ENCODE measurements at regions not wholly inside any gene's neighbourhood (a gene's known extent, or its start where the extent isn't known, plus 50 kb on each side); places are given as distances from the start of the nearest gene placed in this dataset.
"Not testable (repeated sequence)": the region's sequence is repeated elsewhere in the genome, so short reads cannot be mapped to it uniquely, and the experiment has no call there.

DNA sequence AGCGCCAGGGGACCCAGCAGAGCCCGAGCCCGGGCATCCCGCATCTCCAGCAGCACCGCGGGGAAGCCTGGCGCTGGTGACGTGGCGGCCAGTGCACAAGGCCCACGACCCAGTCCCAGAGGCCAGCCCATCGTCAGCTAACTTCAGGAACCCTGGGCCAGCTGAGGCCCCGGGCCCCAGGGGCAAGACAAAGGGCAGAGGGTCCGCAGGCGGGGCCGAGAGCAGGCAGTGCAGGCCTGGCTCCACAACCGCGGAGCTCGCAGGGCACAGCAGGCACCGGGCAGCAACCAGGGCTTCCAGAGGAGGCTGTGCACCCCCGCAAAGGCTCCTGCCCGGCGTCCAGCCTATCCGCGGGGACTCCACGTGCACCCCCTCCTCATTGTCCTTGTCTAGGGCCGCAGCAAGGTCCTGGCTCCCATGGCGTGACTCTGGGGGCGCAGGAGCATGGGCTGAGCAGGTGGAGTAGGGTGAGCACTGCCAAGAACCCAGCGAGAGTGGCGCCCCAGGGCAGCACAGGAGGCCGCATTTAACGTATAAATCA lies 352.5 kb downstream of the KCNJ18 start:
- DNase-seq = not testable (repeated sequence)

DNA sequence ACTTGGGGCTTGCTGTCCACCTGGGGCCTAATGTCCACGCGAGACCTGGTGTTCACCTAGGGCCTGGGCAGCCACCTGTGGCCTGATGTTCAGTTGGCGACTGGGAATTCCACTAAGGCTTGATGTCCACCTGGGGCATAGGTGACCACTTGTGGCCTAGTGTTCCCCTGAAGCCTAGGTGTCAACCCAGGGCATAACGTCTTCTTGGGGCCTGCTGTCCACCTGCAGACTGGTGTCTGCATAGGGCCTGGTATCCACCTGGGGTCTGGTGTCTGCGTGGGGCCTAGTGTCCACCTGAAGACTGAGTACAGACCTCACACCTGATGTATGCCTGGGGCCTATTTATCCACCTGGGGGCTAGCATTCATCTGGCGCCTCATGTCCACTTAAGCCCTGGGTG lies 355.2 kb downstream of the KCNJ18 start:
- not testable (repeated sequence) for DNase-seq

DNA sequence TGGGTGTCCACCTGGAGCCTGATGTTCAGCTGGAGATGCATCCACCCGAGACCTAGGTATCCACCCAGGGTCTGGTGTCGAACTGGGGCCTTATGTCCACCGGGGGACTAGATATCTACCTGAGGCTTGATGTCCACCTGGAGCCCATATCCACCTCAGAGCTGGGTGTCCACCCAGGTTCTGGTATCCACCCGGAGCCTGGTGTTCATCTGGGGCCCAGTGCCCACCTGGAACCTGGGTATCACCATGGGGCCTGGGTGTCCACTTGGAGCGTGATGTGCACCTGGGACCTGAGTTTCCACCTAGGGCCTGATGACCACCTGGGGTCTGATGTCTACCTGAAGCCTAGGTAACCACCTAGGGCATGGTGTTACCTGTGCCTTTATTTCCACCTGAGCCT lies 355.9 kb downstream of the KCNJ18 start:
- not testable (repeated sequence) for DNase-seq

DNA sequence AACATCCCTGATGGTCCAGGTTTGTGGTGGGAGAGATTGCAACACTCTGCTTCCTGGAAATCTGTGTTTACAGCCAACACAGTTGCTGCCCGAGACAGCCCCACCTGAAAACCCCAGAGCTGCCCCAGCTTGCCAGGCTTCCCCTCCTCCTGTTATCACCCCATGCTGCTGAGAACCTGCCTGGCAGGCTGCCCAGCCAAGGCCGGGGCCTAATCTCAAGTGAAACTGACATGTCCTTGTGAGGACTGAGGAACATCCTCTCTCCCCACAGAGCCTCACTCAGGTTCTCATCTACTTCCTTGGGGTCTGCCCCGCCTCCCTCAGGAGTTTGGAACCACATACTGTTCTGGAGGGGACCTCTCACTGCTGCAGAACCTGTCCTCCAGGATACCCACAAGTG lies 358.4 kb downstream of the KCNJ18 start:
- not testable (repeated sequence) for DNase-seq

DNA sequence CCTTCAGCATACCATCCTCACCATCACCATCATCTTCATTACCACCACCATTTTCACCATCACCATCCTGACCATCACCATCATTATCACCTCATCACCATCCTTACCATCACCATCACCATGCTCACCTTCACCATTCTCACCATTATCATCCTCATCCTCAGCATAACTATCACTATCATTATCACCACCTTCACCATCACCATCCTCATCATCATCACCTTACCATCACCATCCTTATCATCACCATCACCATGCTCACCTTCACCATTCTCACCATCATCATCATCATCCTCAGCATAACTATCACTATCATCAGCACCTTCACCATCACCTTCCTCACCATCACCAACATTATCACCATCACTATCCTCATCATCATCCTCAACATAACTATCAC lies 360.4 kb downstream of the KCNJ18 start:
- DNase-seq = not testable (repeated sequence)

DNA sequence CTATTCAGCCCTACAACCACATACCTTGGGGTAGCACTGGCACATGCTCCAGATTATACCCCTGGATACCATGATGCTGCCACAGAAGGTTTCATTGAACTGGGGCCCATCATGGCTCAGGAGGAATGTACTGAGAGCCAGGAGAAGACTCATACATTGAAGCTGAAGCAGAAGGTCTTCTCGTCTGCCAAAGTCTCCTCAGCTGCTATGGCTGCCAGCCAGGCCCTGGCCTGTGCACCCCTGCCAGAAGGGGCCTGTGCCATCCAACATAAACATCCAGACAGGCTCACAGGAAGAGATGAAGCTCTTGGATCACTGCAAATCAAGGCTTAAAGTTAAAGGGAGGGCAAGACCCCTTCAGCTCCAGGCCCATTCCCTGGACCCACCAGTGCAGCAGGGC lies 364.2 kb downstream of the KCNJ18 start:
- DNase-seq = not testable (repeated sequence)

DNA sequence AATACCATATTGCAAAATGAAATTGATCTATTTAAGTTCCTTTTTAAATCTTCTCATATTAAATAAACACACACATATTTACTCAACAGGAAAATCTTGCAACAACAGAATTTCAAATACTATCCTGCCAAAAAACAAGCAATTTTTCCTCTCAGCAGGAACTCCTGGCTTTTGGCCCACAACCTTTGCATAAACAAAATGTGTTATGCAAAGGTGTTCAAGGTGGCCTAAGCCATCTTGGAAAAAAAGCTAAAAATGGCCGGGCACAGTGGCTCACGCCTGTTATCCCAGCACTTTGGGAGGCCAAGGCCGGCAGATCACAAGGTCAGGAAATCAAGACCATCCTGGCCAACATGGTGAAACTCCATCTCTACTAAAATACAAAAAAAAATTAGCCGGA lies 383.6 kb downstream of the KCNJ18 start:
- not testable (repeated sequence) for DNase-seq

DNA sequence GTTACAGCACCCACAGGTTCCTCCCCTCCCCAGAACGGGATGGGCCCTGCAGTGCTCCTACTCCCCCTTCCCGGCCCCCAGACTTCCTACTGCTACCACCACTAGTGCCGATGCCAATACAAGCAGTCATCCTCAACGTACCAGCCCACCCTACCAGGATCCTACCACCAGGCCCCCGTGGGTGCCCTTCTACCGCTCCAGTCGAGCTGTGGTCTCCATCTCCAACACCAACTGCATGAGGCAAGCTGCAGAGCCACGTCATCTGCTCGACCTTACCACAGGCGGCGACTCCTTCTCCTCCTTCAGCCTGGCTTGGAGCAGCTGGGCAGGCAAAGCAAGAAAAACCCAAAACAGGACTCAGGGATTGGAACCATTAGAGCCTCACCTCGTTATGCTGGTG lies 396.3 kb downstream of the KCNJ18 start:
- not testable (repeated sequence) for DNase-seq

DNA sequence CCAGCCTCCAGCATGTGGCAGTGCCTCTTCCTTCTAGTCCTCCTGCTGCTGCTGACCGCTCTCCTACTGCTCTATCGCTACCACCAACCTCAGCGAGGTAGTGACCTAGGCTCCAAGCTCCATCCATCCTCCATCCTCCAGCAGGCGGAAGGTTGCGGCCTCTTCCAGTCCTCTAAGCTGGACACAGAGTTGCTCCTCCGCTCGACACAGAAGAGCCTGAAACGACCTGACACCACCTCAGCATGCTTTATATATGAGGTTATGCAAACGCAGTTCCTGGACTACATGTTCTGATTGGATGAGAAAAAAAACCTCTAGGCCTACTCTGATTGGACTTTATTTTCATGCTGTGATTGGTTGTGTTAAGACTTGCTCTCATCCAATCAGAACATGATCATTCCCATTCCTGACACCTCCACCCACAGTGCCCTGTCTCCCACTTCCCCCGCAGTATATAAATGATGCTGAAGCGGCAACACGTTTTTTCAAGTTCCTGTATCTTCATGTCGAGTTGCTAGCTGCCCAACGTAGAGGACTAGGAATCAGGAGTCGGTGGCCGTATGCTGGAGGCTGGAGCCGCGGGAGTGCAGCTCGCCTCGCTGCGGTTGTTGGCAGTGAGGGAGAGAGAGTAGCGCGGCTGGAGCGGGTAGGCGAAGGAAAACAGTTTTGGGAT lies 398.1 kb downstream of the KCNJ18 start:
- no peak for DNase-seq

DNA sequence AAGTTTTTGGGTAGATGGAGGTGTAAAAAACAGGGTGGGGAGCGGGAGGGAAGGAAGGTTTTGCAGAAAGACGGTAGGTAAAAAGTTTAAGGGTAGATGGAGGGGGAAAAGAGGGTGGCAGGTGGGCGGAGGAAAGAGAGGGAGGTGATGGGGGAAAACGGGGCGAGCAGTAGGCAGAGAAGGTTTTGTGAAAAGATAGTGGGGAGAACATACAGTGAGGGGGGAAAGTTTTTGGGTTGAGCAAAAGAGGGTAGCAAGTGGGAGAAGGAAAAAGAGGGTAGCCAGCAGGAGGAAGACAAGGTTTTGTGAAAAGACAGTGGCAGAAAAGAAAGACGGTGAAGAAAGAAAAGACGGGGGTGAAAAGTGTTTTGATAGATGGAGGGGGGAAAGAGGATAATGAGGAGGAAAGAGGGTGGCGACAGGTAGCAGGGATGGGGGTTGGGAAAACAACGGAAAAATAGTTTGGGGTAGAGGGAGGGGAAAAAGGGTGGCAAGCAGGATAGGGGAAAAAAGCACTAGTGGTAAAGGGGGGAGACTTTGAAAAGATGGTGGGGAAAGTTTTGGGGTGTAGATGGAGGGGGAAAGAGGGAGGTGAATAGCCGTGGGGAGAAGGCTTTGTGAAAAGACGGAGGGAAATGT lies 398.8 kb downstream of the KCNJ18 start:
- DNase-seq = not testable (repeated sequence)

DNA sequence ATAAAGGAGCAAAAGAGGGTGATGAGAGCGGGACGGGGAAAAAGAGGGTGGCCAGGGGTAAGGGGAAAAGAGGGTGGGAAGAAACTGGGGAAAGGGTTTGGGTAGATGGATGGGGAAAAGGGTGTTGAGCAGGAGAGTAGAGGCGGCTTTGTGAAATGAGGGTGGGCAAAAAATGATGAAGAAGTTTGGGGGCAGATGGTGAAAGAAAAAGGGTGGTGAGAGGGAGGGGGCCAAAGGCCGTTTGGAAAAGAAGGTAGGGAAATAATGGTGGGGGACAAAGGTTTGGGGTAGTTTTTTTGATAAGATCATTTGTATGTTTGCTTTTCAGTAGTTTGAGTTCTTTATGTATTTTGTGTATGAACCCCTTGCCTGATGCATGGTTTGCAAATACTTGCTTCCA lies 399.5 kb downstream of the KCNJ18 start:
- not testable (repeated sequence) for DNase-seq

DNA sequence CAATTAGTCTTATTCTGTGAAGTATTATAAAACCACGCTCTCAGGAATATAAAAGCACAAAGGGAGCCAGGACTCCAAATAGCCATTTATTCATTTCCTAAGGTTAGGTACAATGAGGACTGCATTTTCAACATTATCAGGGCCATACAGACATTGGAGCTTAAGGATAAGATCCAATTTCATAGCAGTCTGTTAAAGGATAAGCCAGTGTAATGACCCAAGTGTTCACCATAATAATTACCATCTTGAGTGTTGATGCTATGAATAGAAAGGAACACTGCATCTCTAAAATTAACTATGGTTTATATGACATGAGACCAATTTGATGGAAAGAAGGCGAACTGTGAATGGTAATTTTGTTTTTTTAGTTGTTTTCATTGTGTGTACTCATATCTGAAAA lies 403.1 kb downstream of the KCNJ18 start:
- DNase-seq = not testable (repeated sequence)

DNA sequence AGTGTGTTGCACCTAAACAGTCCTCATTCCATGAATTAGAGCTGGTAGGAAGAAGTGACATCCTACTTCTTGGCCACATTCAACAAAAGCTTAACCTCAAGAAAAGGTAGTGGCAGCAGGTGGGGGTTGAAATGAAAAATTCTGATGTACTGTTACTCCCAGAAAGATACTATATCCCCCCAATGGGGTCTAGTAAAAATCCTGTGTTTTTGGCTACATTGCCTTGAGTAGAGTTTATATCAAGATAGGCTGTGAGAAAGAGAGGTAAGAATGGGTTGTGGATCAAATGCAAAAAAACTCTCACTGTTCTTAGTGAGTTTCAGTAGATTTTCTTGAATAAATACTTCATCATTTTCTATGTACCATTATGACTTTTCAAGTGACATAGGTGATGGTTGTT lies 407.3 kb downstream of the KCNJ18 start:
- not testable (repeated sequence) for DNase-seq

DNA sequence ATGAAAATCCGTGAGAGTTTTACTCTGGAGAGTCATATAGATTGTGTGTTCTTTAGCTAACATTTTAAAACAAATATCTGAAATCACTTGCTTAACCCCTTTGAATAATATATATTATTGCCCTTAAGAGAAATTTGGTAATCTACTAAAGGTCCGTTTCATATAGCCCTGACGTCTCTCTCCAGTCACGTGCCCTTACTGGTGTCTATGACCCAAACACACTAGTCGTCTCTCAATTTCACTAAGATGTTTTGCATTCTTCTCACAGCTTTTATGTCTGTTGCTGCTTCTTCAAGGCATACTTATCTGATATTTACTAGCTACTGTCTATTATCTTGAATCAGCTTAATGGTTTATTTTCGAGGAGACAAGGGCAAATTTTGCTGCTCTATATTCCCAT lies 409.9 kb downstream of the KCNJ18 start:
- DNase-seq = no peak

DNA sequence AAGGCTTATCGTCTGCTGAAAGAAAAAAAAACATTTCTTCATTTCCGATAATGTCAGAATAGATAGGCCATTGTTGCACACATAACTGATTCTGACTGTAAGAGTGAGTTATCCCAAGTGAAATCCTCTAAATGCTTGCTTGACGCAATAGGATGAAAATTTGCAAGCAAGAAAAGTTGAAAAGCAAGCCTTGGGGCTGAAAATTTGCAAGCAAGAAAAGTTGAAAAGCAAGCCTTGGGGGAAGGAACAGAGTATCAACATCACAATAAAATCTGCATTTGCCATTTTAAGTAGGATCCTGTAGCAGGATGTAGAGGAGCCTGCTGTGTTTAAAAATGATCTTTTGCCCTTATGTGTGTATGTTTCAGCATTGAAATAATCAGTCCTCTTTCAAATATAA lies 424.4 kb downstream of the KCNJ18 start:
- DNase-seq = not testable (repeated sequence)

DNA sequence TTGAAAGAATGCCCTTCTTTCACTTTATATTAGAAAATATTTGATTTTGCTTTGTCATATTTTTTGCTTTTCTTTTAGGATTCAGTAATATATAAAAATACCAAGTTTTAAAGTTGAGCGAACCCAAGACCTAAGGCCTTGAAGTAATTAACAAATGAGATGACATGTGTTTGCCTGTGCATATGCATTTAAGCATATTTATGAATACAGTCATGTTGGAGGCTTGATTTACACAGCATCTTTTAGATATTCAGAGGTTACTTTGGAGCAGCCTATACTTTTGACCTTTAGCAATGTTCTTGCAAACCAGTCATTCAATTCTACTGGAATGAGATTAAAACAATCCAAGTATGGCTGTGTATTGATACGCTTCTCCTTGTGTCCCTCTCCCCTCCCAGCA lies 425.1 kb downstream of the KCNJ18 start:
- not testable (repeated sequence) for DNase-seq

DNA sequence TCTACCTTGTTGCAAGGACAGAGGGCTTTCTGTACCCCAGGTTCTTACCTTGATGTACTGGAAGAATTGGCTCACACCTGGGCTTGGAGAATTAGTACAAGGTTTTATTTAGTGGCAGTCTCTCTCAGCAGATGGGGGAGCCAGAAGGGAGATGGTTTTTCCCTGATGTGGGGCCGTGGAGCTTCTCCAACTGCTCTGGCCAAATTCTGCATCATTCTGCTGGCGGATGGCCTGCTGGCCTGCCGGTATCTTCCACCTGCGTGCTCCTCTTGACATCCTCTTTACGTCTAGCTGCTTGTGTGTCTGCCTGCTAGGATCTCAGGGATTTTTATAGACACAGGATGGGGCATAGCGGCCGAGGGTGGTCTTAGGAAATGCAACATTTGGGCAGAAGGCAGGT lies 426.7 kb downstream of the KCNJ18 start:
- not testable (repeated sequence) for DNase-seq

DNA sequence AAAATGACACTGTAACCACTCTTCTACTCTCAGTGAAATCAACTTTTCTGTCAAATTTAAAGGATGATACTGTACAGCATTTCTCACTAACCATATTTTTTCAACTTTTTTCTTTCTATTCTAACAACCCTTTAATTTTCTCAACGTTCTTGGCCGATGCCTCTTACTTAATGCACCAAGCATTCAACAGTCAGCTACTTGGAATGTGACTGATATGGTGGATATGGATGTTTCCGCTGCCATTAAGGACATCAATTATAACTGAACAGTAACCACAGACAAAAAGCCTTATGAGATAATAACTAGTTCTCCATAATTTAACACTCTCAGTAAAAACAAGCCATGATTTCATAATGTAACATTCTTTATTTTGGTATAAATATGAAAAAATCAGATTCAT lies 427.4 kb downstream of the KCNJ18 start:
- not testable (repeated sequence) for DNase-seq

DNA sequence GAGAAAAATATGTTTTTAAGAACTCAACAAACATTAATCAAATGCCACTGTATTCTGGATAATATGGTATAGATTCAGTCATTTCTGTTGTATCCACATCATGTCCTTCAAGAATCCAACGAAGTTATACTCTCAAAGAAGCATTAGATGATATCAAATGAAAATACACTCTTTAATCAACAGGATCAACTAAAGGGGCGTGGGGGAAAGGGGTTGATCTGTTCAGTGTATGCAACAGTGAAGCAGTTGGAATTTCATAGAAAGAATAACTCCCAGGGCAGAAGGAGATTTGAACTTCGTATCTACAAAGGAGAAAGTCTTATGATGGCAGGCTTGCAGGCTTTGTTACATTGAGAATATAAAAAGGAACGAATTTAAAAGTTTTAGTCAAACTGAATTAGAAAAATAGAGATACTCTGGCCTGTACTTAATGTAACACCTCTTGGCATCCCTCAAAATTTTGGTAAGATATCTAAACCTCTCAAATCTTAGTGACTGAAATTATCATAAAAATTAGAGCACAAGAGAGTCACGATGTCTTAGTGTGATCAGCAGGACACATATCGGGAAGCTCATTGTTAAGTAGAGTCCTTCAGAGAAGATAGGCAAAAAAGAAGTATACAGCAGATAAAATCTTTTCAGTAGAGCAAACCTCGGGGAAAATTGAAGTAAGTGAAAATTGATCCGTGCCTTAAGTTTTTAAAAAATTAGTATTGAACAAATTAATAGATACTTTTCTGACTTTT lies 431.4 kb downstream of the KCNJ18 start:
- no peak for DNase-seq

DNA sequence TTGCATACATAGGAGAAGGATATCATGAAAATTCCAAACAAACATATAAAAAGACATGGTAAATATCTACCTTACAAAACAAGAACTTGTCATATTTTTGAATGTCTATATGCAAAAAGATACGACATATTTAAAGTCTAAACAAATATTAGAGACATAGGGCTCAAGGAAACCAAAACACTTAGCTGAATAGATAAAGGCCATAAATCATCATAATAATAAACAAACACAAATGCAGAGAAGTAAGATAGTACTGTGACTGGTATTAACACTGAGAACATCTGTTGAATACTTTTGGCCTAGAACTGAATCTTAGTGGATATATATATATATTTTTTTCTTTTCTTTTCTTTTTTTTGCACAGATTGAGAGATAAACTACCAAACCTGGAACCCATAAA lies 435.8 kb downstream of the KCNJ18 start:
- DNase-seq = no peak

DNA sequence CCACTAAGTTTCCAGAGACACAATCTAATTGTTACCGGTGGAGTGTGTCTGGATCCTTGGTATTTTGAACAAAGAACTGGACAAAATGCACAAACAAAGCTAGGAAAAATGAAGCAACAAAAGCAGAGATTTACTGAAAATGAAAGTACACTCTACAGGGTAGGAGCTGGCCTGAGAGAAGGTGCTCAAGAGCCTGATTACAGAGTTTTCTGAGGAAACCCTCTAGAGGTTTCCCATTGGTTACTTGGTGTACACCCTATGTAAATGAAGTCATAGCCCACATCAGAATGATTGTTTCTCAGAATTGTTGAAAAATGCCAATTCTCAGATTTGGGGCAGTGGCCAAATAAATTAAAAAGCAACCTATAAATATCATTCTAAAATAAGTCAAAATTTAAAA lies 436.4 kb downstream of the KCNJ18 start:
- DNase-seq = no peak

DNA sequence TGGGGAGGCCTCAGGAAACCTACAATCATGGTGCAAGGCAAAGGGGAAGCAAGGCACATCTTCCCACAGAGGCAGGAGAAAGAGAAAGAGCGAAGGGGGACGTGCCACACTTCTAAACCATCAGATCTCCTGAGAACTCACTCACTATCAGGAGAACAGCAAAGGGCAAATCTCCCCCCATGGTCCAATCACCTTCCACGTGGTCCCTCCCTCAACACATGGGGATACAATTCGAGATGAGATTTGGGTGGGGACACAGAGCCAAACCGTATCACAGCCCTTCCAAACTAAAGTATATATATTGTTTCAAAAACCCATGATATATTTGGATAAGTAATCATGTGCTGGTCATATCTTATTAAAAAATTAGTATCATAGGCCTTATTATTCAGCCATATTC lies 437.6 kb downstream of the KCNJ18 start:
- not testable (repeated sequence) for DNase-seq

DNA sequence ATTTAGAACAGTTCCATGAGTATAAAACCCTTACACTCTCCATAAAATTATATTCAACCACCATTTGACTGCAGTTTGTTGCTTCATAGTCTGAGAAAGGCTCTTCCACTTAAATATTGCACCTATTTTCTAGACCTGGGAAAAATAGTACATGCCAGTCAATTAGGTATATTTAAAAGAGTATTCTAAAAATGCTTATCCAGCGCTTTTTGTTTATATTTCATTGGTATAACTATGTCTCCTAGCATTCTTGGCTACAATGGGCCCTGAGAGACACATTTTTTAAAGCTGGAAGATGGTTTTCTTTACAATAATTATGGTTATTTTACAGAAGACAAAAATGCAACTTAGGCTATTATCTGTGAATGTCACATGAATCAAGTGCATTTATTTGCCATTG lies 439.4 kb downstream of the KCNJ18 start:
- DNase-seq = no peak

Data from activated CD8-positive, alpha-beta memory T cell treated with anti-CD3 and anti-CD28 coated beads, Interleukin-2, amount 50 U/mL, for 4 hours (primary cell).